ENCODE measurements at regions not wholly inside any gene's neighbourhood (a gene's known extent, or its start where the extent isn't known, plus 50 kb on each side); places are given as distances from the start of the nearest gene placed in this dataset.

DNA sequence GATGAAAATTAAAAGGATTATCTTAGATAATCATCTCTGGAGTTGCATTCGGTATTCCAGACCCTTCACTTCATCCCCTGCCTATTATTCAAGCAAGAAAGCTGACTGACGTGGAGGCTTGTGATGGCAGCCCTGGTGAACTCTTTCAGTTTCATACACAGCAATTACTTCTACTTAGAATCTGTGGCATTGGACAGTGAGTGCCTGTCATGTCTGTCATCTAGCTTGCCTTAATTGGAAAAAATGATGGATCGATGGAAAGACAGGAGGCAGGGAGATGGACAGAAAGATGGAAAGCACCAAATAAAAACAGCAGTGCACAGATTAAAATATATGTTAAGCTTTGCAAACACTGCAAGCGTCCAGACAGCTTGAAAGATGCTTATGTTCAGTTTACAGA lies 1371.0 kb upstream of the CDH6 start:
- Mint-ChIP-seq H3K27ac (no peak overlapping the region), H3K4me3 (no peak overlapping the region), H3K4me1 (ENCODE audit: low read depth) (no peaks in the 10 kb centered on the region), H3K27me3 (ENCODE audit: low read depth) (no peaks in the 10 kb centered on the region), H3K36me3 (ENCODE audit: low read depth) (no peaks in the 10 kb centered on the region), H3K9me3 (peaks cover 44% of the 10 kb centered on the region)
- DNase-seq (ENCODE audit: low spot score) = no peak

DNA sequence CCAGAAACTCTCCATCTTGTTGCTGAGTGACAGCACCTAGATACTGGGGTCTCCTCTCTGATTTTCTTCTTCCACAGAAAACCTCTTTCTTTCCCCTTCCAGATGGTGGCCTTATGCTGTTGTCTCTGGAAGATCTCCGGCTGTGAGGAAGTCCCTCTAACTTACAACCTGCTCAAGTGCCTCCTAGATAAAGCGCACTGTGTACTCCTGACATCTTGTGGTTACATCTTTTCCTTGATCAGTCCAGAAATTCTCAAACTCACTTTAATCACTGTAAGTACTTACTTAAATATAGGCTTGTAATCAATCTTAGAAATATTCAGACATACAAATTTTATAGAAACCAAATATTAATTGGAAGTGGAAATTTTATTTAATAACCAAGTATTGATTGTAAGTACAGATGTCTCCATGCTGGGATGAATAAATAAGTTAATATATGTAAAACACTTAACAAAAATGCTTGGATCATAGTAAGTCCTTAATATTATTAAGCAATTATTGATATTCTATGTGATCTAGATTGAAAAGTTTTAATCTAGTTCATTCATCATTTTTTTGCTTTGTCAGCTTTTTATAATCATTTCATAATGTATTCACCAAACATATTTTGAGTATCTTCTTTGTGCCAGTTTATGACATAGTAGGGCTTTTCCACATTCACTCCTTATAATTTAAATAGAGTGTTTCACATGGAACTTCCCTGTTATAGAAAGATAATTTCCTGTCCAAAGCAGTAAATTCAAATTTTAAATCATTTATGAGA lies 1381.4 kb upstream of the CDH6 start:
- H3K36me3 Mint-ChIP-seq (ENCODE audit: low read depth) = no peaks in the 10 kb centered on the region
- peaks cover 36% of the 10 kb centered on the region for H3K9me3 Mint-ChIP-seq
- H3K4me3 Mint-ChIP-seq = no peak overlapping the region
- no peak for DNase-seq (ENCODE audit: low spot score)
- H3K27ac Mint-ChIP-seq = no peak overlapping the region
- no peaks in the 10 kb centered on the region for H3K27me3 Mint-ChIP-seq (ENCODE audit: low read depth)
- H3K4me1 Mint-ChIP-seq (ENCODE audit: low read depth) = no peaks in the 10 kb centered on the region

DNA sequence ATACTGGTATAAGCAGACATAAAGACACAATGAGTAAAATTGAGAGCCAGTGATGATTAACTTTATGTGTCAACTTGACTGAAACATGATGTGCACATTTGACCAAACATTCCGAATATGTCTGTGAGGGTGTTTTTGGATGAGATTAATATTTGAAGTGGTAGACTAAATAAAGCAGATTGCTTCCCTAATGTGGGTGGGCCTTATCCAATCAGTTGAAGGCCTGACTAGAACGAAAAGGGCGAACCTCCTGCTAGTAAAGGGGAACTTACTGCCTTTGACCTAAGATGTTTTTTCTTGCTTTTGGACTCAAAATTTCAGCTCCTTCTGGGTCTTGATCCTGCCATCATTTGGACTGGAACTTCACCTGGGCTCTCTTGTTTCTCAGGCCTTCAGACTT lies 1387.7 kb upstream of the CDH6 start:
- H3K36me3 Mint-ChIP-seq (ENCODE audit: low read depth) = no peaks in the 10 kb centered on the region
- H3K4me3 Mint-ChIP-seq = no peak overlapping the region
- H3K9me3 Mint-ChIP-seq = peaks cover 42% of the 10 kb centered on the region
- H3K27me3 Mint-ChIP-seq (ENCODE audit: low read depth) = no peaks in the 10 kb centered on the region
- DNase-seq (ENCODE audit: low spot score) = no peak
- H3K4me1 Mint-ChIP-seq (ENCODE audit: low read depth) = no peaks in the 10 kb centered on the region
- H3K27ac Mint-ChIP-seq = no peak overlapping the region

DNA sequence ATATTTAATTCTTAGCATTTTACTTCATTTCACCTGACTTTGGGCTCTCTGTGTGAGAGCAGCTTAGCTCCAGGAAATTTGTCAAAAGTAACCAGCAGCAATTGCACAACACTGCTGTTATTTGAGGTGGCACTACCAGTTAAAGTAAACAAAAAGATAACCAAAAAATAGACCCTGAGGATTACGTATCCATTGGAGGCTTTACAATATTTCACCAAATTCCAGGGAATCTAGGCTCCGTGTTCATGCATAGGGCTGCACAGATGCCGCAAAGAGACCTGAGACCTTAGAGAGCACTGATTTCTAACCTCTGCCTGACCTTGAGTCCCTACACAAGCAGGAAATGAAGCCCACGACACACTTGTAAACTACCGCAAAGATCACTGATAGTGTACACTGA lies 1392.7 kb upstream of the CDH6 start:
- no peaks in the 10 kb centered on the region for H3K36me3 Mint-ChIP-seq (ENCODE audit: low read depth)
- no peaks in the 10 kb centered on the region for H3K27me3 Mint-ChIP-seq (ENCODE audit: low read depth)
- no peak overlapping the region for H3K4me3 Mint-ChIP-seq
- no peak overlapping the region for H3K27ac Mint-ChIP-seq
- H3K9me3 Mint-ChIP-seq = peaks cover 31% of the 10 kb centered on the region
- H3K4me1 Mint-ChIP-seq (ENCODE audit: low read depth) = no peaks in the 10 kb centered on the region
- no peak for DNase-seq (ENCODE audit: low spot score)

DNA sequence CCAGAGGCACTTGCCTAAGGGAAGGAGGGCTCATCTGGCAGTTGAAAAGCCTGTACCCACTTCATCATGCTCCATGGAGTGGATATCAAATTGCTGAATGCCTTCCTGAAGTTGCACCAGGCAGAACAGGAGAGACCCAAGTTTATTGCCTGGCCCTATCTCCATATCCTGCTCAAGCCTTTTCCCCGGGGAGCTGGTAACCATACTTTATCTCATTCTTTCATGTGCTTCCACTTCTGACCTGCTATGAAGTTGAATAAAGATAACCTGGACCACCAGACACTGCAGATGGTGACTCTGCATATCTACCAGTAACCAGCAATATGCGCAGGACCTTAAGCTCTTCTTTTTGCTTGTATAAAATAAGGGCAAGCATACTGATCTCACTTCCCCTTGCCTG lies 1397.5 kb upstream of the CDH6 start:
- H3K4me3 Mint-ChIP-seq = no peak overlapping the region
- no peak for DNase-seq (ENCODE audit: low spot score)

DNA sequence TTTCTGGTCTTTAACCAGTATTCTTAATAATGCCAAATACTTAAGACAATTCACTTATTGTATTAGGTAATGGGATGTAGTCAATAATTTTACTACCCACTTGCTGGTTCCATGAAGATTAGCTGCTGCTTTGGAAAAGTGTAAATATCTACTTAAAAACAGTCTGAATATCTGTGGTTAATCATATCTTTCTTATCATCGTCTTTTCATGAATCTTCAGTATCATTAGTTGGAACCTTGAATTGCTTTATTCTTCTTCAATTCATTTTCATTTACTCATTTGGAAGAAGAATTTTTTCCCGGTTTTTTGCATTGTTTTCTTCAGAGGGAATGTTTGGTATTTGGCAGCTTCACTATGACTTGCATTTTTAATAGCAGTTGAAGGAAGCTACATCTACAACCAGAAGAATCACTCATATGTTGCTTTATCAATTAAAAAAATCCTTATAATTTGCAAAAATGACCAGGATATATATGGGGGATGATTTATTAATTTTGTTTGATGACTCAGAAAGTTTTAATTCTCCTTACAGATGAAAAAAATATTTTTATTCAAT lies 1398.3 kb upstream of the CDH6 start:
- H3K27me3 Mint-ChIP-seq (ENCODE audit: low read depth) = no peaks in the 10 kb centered on the region
- H3K27ac Mint-ChIP-seq = no peak overlapping the region
- H3K36me3 Mint-ChIP-seq (ENCODE audit: low read depth) = no peaks in the 10 kb centered on the region
- peaks cover 27% of the 10 kb centered on the region for H3K9me3 Mint-ChIP-seq
- H3K4me1 Mint-ChIP-seq (ENCODE audit: low read depth) = no peaks in the 10 kb centered on the region
- DNase-seq (ENCODE audit: low spot score) = no peak
- H3K4me3 Mint-ChIP-seq = no peak overlapping the region

More for the DNA sequence above, 1397.5 kb upstream of the CDH6 start:
- Mint-ChIP-seq H3K4me1 (ENCODE audit: low read depth) (no peaks in the 10 kb centered on the region), H3K27ac (no peak overlapping the region), H3K9me3 (peaks cover 35% of the 10 kb centered on the region), H3K36me3 (ENCODE audit: low read depth) (no peaks in the 10 kb centered on the region), H3K27me3 (ENCODE audit: low read depth) (no peaks in the 10 kb centered on the region)

DNA sequence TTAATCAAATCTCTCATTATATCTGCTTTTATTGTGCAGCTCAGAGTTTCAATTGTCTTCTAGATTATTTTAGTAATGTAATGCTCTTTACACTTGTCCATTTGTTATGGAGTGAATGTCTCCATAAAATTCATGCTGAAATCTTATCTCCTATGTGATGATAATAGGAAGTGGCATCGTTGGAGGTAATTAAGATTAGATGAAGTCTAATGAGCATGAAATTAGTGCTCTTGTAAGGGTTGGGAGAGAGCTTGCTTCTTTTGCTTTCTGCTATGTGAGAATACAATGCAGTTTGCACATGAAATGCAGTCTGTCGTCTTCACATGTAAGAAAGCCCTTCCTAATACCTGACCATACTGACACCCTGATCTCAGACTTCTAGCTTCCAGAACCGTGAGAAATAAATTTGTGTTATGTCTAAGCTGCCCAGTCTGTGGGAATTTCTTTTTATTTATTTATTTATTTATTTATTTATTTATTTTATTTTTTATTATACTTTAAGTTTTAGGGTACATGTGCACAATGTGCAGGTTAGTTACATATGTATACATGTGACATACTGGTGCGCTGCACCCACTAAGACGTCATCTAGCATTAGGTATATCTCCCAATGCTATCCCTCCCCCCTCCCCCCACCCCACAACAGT lies 1399.2 kb upstream of the CDH6 start:
- DNase-seq (ENCODE audit: low spot score) = no peak
- Mint-ChIP-seq H3K9me3 (peaks cover 27% of the 10 kb centered on the region), H3K4me1 (ENCODE audit: low read depth) (no peaks in the 10 kb centered on the region), H3K27me3 (ENCODE audit: low read depth) (no peaks in the 10 kb centered on the region), H3K4me3 (no peak overlapping the region), H3K36me3 (ENCODE audit: low read depth) (no peaks in the 10 kb centered on the region), H3K27ac (no peak overlapping the region)

DNA sequence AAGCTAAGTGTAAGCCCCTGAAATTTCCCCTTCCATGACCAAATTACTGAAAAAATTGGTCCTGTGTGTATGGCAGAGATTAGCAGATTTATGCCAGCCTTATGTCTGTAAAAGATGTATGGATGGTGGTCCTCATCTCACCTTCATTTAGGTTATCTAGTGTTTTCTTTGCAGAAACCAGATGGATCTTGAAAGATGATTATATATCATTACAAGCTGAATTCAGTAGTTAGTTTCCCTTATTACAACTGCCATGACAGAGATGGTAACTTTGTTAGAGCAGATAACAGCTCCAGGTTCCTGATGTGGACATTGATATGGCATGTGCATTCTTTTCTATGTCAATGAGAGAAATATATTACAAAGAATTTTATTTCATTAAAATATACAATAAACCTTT lies 1403.2 kb upstream of the CDH6 start:
- no peaks in the 10 kb centered on the region for H3K4me1 Mint-ChIP-seq (ENCODE audit: low read depth)
- H3K4me3 Mint-ChIP-seq = no peak overlapping the region
- H3K27ac Mint-ChIP-seq = no peak overlapping the region
- H3K36me3 Mint-ChIP-seq (ENCODE audit: low read depth) = no peaks in the 10 kb centered on the region
- peaks cover 46% of the 10 kb centered on the region for H3K9me3 Mint-ChIP-seq
- no peaks in the 10 kb centered on the region for H3K27me3 Mint-ChIP-seq (ENCODE audit: low read depth)
- no peak for DNase-seq (ENCODE audit: low spot score)

DNA sequence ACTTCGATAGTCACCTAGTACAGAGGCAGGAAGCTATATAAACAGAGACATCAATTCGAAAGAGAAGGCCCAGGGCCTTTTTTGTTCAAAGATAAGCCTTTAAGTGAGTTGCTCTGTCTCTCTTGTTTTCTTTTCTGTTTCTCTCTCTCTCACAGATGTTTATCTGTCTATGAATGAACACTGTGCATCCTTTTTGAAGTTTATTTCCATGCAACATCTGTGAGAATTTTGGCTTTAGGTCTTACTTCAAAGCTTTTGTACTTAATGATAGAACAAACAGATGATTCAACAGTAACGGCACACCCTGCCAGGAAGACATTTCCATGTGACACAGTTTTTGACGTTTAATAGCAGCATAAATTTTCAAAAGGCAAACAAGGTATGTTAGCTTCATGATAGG lies 1413.1 kb upstream of the CDH6 start:
- Mint-ChIP-seq H3K4me3 (no peak overlapping the region), H3K27me3 (ENCODE audit: low read depth) (no peaks in the 10 kb centered on the region), H3K4me1 (ENCODE audit: low read depth) (no peaks in the 10 kb centered on the region), H3K9me3 (peaks cover 33% of the 10 kb centered on the region), H3K27ac (no peak overlapping the region), H3K36me3 (ENCODE audit: low read depth) (no peaks in the 10 kb centered on the region)
- DNase-seq (ENCODE audit: low spot score) = no peak

DNA sequence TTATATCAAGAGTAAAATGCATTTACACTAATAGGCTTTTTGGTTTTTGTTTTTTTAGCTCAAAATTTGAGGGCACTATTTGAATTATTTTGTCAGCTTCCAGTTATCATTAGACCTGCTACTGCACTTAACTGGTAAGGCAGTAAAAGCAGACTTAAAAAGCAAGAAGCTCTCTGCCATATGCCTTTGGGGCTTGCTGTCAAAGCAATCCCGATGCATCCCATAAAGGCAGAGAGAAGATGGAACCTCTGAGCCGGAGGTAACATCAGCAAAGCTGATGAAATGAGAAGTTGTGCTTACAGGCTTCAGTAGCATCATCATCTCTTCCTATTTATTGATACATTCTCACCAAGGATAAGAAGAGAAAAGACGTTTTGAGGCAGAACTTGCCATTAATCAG lies 1414.3 kb upstream of the CDH6 start:
- Mint-ChIP-seq H3K27me3 (ENCODE audit: low read depth) (no peaks in the 10 kb centered on the region), H3K27ac (no peak overlapping the region), H3K9me3 (peaks cover 32% of the 10 kb centered on the region), H3K4me1 (ENCODE audit: low read depth) (no peaks in the 10 kb centered on the region), H3K4me3 (no peak overlapping the region), H3K36me3 (ENCODE audit: low read depth) (no peaks in the 10 kb centered on the region)
- no peak for DNase-seq (ENCODE audit: low spot score)

DNA sequence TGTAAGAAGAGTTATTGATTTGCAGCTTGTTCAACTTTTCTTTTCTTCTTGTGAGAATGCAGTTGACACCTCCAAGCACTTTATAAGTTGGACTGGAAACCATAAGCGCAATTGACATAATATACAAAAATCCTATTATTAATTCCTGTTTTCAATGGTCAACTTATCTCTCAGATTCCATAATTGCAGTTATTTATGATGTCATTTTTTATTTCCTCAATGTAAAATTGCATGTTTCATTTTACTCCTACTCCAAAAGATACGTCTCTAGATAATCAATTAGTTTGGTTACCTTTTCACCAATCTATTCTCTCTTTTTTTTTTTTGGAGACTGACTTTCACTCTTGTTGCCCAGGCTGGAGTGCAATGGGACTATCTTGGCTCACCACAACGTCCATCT lies 1416.1 kb upstream of the CDH6 start:
- no peak overlapping the region for H3K4me3 Mint-ChIP-seq
- H3K4me1 Mint-ChIP-seq (ENCODE audit: low read depth) = no peaks in the 10 kb centered on the region
- H3K27ac Mint-ChIP-seq = no peak overlapping the region
- DNase-seq (ENCODE audit: low spot score) = no peak
- H3K27me3 Mint-ChIP-seq (ENCODE audit: low read depth) = no peaks in the 10 kb centered on the region
- peaks cover 38% of the 10 kb centered on the region for H3K9me3 Mint-ChIP-seq
- H3K36me3 Mint-ChIP-seq (ENCODE audit: low read depth) = no peaks in the 10 kb centered on the region

DNA sequence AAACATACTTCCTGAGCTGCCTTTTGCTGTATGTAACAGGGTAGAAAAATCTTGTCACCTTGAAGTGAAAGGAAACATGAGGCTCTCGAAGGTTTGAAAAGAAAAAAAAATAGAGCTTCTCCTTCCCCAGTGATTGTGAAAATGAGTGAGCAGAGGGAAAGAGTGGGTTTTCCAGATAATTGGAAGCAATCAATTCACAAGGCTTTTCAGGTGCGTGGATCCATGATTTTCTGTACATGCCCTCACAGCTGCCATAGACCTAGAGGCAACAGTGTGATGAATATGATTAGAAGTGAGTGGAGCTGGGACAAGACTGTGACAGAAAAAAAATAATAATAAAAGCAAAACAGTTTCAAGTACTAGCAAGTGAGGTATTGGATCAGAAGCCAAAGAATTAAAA lies 1422.5 kb upstream of the CDH6 start:
- Mint-ChIP-seq H3K27ac (no peak overlapping the region), H3K4me1 (ENCODE audit: low read depth) (no peaks in the 10 kb centered on the region), H3K27me3 (ENCODE audit: low read depth) (no peaks in the 10 kb centered on the region), H3K4me3 (no peak overlapping the region), H3K9me3 (peaks cover 50% of the 10 kb centered on the region), H3K36me3 (ENCODE audit: low read depth) (no peaks in the 10 kb centered on the region)
- DNase-seq (ENCODE audit: low spot score) = no peak

DNA sequence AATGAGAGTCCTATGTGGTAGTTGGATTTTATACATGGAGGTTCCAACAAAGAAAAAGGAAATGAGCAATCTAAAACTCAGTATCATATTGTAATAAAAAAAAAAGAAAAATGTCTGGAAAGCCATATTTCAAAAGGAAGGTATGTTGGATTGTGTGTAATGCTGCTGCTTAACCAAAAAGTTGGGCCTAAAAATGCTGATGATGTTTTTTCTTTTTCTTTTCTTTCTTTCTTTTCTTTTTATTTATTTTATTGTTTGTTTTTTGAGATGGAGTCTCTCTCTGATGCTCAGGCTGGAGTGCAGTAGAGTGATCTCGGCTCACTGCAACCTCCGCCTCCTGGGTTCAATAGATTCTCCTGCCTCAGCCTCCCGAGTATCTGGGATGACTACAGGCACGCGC lies 1424.0 kb upstream of the CDH6 start:
- Mint-ChIP-seq H3K27ac (no peak overlapping the region), H3K4me1 (ENCODE audit: low read depth) (no peaks in the 10 kb centered on the region), H3K4me3 (no peak overlapping the region), H3K36me3 (ENCODE audit: low read depth) (no peaks in the 10 kb centered on the region), H3K27me3 (ENCODE audit: low read depth) (no peaks in the 10 kb centered on the region), H3K9me3 (peaks cover 56% of the 10 kb centered on the region)
- no peak for DNase-seq (ENCODE audit: low spot score)

DNA sequence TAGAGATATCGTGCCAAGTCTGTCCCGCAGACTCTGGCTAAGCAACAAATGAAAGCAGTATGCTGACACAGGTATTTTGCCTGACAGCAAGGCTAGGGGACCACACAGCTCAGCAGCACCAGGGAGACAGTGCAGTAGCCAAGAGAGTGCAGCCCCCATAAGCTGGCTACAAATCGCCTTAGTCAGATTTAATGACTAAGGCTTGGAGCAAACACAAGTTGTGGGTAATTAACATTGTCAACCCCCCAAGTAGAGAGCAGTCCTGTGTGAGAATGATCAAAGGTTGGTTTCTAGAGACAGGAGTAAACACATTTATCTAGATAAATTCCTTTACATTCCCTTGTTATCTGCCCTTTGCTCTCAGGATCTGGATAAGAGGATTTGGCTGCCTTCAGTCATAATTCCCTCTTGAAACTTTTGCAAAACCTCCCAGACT lies 1434.5 kb upstream of the CDH6 start:
- peaks cover 17% of the 10 kb centered on the region for H3K9me3 Mint-ChIP-seq

More for the DNA sequence above, 1434.5 kb upstream of the CDH6 start:
- no peaks in the 10 kb centered on the region for H3K36me3 Mint-ChIP-seq (ENCODE audit: low read depth)
- H3K27ac Mint-ChIP-seq = no peak overlapping the region
- no peak for DNase-seq (ENCODE audit: low spot score)
- no peaks in the 10 kb centered on the region for H3K27me3 Mint-ChIP-seq (ENCODE audit: low read depth)
- no peak overlapping the region for H3K4me3 Mint-ChIP-seq
- no peaks in the 10 kb centered on the region for H3K4me1 Mint-ChIP-seq (ENCODE audit: low read depth)
